Central memory CD8-positive, alpha-beta T cell (primary cell): ENCODE measurements at regions not wholly inside any gene's neighbourhood (a gene's known extent, or its start where the extent isn't known, plus 50 kb on each side); places are given as distances from the start of the nearest gene placed in this dataset.

Experiments
- ATAC-seq: fragments of 150-1000 bp; cut with Tn5 transposase; replicated peaks from 2 replicates; pipeline ENCODE4 v1.10.0; 2022; ENCODE audit warnings: mild to moderate bottlenecking, moderate FRiP score, moderate number of reproducible peaks; ENCODE audit not compliant: poor library complexity, severe bottlenecking; ENCODE audit errors: extremely low read depth
- DNase-seq, 2 donors: peaks; one replicate each; pipeline ENCODE4 v3.0.0; 2021; ENCODE audit warnings: low spot score in 2 of 2
- H3K27ac Mint-ChIP-seq: one replicate; pipeline ENCODE4 v1.8.0; 2022; ENCODE audit warnings: low read depth, mild to moderate bottlenecking, moderate library complexity, mixed read lengths
- H3K27me3 Mint-ChIP-seq: one replicate; pipeline ENCODE4 v1.8.0; 2022; ENCODE audit warnings: mixed read lengths
- H3K36me3 Mint-ChIP-seq: one replicate; pipeline ENCODE4 v1.8.0; 2022; ENCODE audit warnings: mild to moderate bottlenecking, moderate library complexity, mixed read lengths; ENCODE audit not compliant: insufficient read depth
- H3K4me1 Mint-ChIP-seq: one replicate; pipeline ENCODE4 v1.8.0; 2022; ENCODE audit warnings: mixed read lengths
- H3K4me3 Mint-ChIP-seq: one replicate; pipeline ENCODE4 v1.8.0; 2022; ENCODE audit warnings: mild to moderate bottlenecking, moderate library complexity, mixed read lengths
- H3K9me3 Mint-ChIP-seq: one replicate; pipeline ENCODE4 v1.8.0; 2022; ENCODE audit warnings: mixed read lengths

DNA sequence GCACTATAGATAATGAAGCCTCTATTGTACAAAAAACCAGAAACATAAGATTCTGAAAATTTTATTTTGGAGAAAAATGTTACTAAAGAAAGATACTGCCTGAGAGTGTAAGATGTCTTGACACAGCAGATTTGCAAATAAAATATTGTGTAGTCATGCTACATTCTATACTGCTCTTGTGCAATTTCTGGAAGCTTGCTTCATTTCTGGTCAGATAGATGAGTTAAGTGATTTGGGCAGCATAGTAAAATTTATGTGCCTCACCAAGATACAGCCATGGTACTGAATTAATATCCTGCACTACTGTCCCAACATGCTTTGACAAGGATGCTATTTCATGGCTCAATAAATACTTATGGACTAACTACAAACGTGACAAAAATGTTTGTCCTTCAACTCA lies 55.1 kb upstream of the STARD13 start:
- H3K4me3 Mint-ChIP-seq: no peak overlapping the region

DNA sequence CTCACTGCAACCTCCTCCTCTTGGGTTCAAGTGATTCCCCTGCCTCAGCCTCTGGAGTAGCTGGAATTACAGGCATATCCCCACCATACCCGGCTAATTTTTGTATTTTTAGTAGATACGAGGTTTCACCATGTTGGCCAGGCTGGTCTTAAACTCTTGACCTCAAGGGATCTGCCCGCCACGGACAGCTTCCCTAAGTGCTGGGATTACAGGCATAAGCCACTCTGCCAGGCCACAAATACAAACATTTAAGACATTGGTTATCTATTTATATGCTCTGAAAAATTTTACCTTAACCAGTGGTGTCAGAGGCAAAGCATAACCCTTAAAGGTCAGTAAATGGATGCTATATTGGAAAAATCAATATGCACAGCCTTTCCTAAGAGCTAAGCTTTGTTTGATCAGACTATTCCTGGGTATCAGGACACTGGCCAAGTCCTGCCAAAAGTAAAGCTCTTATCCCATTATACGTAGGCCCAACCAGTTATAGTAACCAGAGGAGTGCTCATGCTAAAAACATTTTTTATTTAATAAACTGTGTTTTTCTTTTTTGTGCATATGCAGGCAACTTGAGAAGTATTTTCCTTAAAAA lies 56.4 kb upstream of the STARD13 start:
- DNase-seq (no peak), ATAC-seq (no peak)
- Mint-ChIP-seq H3K9me3 (no peaks in the 10 kb centered on the region), H3K4me3 (no peak overlapping the region), H3K36me3 (peaks cover 2% of the 10 kb centered on the region), H3K27ac (no peak overlapping the region), H3K27me3 (peaks cover 9% of the 10 kb centered on the region), H3K4me1 (no peaks in the 10 kb centered on the region)

More for the DNA sequence above, 55.1 kb upstream of the STARD13 start:
- Mint-ChIP-seq H3K4me1 (no peaks in the 10 kb centered on the region), H3K27ac (no peak overlapping the region), H3K36me3 (peaks cover under 1% of the 10 kb centered on the region), H3K27me3 (peaks cover 9% of the 10 kb centered on the region), H3K9me3 (no peaks in the 10 kb centered on the region)
- ATAC-seq (no peak), DNase-seq (no peak)

DNA sequence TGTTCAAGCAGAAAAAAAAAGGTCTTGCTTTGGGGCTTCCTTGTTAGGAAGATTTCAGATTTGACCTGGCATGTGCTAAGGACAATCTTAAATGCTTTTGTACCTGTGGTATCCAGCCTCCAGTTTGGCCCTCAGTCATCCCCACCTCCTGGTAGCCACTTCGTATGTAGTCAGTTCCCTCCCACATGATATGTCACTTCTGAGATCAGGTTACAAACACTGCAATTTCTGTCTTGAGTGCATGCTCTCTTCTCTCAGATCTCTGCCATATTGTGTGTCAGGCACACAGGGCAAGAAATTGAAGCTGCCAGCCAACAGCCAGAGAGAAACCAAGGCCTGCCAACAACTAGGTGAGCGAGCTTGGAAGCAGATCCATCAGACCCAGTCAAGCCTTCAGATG lies 60.3 kb upstream of the STARD13 start:
- DNase-seq (no peak), ATAC-seq (no peak)
- Mint-ChIP-seq H3K9me3 (no peaks in the 10 kb centered on the region), H3K27me3 (peaks cover 30% of the 10 kb centered on the region), H3K4me1 (no peaks in the 10 kb centered on the region), H3K36me3 (peaks cover 2% of the 10 kb centered on the region), H3K4me3 (no peak overlapping the region), H3K27ac (no peak overlapping the region)

DNA sequence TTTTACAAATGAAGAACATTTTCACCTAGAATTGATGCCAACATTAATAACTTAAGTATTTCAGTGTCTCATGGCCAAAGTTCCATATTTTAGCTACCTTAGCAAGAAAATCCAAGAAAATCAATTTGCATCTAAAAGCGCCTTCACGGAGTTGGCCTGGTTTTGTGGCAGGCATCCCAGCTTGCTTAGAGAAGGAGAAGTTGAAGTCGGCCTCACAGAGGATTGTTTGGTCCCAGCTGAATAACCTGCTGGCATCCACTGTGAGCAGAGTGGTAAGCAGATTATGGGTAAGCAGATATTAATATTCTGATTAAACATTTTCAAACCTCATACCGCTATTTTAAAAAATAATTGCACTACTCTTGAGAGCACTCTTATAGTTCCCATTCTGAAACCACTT lies 62.3 kb upstream of the STARD13 start:
- ATAC-seq (no peak), DNase-seq (no peak)
- H3K27ac Mint-ChIP-seq: no peak overlapping the region
- H3K36me3 Mint-ChIP-seq: peaks cover 2% of the 10 kb centered on the region
- H3K27me3 Mint-ChIP-seq: peaks cover 49% of the 10 kb centered on the region
- no peak overlapping the region for H3K4me3 Mint-ChIP-seq
- no peaks in the 10 kb centered on the region for H3K4me1 Mint-ChIP-seq
- no peaks in the 10 kb centered on the region for H3K9me3 Mint-ChIP-seq

DNA sequence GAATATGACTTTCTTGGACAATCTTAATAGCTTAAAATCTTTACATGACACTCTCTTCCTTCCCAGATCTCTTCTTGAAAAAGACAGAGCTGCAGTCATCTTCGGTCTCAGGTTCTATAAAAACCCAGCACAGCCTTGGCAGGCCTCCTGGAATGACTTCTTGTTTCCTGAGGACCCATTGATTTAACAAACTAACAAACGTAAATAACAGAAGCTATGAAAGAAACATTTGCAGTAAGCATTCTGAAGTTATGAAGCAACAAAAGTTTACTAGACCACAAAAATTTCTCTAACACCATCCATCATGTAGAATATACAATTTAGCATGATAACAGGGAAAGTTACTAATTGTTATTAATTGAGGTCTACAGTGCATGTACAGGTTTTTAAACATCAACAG lies 62.8 kb upstream of the STARD13 start:
- Mint-ChIP-seq H3K27me3 (peaks cover 52% of the 10 kb centered on the region), H3K4me3 (no peak overlapping the region)

DNA sequence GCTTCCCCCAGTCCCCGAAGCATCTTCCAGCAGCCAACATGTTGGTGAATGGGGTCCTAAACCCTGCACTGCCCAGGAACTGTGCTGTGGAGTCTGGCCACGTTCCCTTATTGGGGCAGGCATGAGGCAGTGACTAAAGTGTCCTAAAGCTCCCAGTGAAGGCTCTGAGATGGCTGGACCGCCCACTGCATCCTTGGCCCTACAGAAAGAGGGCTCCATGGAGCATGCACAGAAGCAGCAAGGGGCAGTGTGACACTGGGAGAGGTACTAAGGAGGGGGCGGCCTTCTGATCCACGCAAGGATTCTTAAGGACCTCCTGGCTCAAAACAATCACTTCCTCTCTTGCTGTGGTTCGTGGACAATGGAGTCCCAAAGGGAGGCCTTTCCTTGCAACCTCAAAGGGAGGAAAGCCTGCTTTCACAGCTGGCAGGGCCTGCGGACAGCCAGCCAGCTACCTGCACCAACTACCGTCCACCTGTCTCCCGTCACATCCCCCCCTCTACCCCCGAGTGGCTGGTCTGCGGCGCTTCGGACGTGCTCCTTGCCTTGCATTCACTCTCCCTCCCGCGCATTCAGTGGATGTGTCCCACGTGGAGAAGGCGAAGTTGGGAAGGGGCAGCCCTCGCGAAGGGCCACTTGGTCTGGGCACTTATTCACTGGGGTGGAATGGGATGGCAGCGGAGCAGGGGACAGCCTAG lies 63.9 kb upstream of the STARD13 start:
- ATAC-seq (no peak), DNase-seq (no peak)
- peaks cover 2% of the 10 kb centered on the region for H3K36me3 Mint-ChIP-seq
- no peaks in the 10 kb centered on the region for H3K4me1 Mint-ChIP-seq
- H3K9me3 Mint-ChIP-seq: no peaks in the 10 kb centered on the region
- no peak overlapping the region for H3K27ac Mint-ChIP-seq
- peaks cover 56% of the 10 kb centered on the region for H3K27me3 Mint-ChIP-seq
- no peak overlapping the region for H3K4me3 Mint-ChIP-seq

More for the DNA sequence above, 62.8 kb upstream of the STARD13 start:
- Mint-ChIP-seq H3K27ac (no peak overlapping the region), H3K9me3 (no peaks in the 10 kb centered on the region), H3K4me1 (no peaks in the 10 kb centered on the region), H3K36me3 (peaks cover 2% of the 10 kb centered on the region)
- ATAC-seq (no peak), DNase-seq (no peak)

DNA sequence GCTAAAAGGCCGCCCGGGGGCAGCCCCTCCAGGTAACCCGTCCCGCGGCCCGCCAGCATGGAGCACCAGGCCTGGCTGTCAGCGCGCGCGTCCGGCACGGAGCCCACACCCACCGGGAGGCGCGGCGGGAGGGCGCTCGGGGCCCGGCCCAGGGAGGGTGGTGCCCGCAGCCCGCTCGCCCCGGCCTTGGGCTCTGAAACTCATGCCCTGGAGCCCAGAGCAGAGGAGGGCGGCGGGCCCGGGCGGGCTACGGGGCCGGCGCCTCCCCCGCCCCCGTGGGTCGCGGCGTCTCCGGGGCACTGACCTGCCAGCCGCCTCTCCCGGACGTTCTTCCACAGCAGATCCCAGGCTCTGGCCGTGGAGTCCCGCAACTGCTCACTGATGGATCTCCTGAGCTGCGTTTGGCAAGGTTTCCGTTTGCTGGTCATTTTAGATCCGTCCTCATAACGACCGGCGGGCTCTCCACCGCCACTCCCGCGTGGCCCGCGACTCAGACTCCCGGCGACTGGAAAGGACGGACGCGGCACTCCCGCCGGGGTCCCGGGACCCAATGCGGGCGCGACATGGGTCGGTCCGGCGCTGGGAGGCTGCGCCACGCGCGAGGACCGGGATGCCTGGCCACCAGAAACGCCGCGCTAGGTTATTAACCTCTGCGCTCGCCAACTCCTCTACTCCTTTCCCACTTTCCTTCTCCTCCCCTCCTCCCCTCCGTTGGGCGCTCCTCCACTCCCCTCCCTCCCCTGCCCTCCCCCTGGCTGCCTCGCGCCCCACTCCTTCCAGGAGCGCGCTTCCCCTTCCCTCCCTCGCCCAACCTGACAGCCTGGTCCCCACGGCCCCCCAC lies 64.7 kb upstream of the STARD13 start:
- no peak overlapping the region for H3K27ac Mint-ChIP-seq
- H3K36me3 Mint-ChIP-seq: peaks cover 2% of the 10 kb centered on the region
- ATAC-seq: no peak
- no peaks in the 10 kb centered on the region for H3K9me3 Mint-ChIP-seq
- no peak for DNase-seq
- peaks cover 62% of the 10 kb centered on the region for H3K27me3 Mint-ChIP-seq
- no peak overlapping the region for H3K4me3 Mint-ChIP-seq
- H3K4me1 Mint-ChIP-seq: no peaks in the 10 kb centered on the region

DNA sequence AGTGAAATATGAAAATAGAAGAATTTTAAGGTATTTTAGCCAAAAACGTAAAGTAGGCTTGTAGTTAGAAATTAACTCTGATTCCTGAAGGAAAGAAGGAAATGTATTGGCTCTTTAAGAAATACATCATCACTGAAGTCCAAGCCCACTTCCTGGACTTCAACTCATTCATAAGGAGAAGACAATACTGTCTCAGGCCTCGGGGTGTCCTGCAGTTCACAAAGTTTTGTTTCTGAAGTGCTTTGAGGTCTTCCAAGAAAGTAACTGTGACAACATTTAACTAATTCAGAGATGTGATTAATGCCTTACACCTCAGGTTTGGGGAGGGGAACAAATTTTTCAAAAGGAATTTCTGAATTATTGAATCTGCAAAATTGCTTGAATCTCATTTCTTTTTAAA lies 65.8 kb upstream of the STARD13 start:
- Mint-ChIP-seq H3K9me3 (no peaks in the 10 kb centered on the region), H3K27me3 (peaks cover 73% of the 10 kb centered on the region), H3K4me3 (no peak overlapping the region), H3K36me3 (no peaks in the 10 kb centered on the region), H3K27ac (no peak overlapping the region), H3K4me1 (no peaks in the 10 kb centered on the region)
- DNase-seq (no peak), ATAC-seq (no peak)

DNA sequence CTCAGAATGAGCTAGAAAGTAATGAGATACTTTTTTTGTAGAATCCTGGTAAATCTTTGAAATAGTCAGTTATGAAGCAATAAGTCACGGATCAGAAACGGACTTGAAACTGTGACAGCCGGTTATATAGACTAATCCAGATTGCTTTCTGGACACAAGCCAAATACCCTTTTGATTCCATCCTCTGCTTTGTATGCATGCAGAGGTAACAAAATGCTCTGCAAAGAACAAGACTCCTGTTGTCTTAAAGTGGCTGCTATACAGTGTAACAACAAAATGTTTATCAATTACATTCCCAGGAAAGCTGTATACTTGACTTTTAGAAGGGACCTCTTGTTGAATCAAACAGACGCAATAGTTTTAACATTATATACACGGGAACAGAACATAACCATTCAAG lies 66.5 kb upstream of the STARD13 start:
- no peaks in the 10 kb centered on the region for H3K36me3 Mint-ChIP-seq
- no peaks in the 10 kb centered on the region for H3K9me3 Mint-ChIP-seq
- ATAC-seq: no peak
- peaks cover 74% of the 10 kb centered on the region for H3K27me3 Mint-ChIP-seq
- H3K27ac Mint-ChIP-seq: no peak overlapping the region
- H3K4me3 Mint-ChIP-seq: no peak overlapping the region
- no peaks in the 10 kb centered on the region for H3K4me1 Mint-ChIP-seq
- no peak for DNase-seq

DNA sequence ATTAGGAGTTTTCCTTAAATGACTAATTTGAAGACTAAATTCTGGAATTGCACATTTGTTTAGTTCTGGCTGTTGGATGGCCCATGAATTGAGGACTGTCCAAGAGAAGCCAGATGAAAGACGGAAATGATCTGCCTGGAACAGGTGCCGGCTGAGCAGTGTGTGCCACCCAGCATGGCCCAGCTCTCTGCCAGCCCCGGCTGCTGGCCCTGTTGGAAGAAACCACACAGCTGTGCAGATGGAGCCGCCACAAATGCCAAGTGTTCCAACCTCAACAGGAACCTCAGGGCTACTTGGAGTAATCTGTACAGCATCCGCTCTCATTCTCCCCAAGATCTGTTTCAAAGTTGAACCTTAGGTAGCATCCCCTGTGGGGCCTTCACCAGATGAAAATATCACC lies 67.0 kb upstream of the STARD13 start:
- H3K27ac Mint-ChIP-seq: no peak overlapping the region
- no peaks in the 10 kb centered on the region for H3K9me3 Mint-ChIP-seq
- no peaks in the 10 kb centered on the region for H3K36me3 Mint-ChIP-seq
- no peak overlapping the region for H3K4me3 Mint-ChIP-seq
- peaks cover 74% of the 10 kb centered on the region for H3K27me3 Mint-ChIP-seq
- no peaks in the 10 kb centered on the region for H3K4me1 Mint-ChIP-seq
- DNase-seq (no peak), ATAC-seq (no peak)

DNA sequence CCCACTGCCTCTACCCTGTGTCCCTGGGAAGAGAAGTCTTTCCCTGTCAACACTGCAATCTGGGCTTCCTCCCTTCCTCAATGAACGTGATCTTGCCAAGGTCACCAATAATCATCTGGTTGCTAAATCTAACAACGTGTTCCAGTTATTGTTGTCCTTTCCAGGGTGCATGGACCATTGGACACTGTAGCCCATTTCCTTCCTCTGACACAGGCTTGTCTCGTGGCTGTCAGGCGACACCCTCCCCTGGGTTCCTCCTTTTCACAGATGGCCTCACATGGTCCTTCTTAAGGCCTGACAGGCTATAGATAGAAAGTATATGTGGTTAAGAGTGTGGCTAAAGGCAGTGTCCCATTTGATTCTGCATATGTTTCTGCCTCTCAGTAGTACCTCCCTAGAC lies 67.7 kb upstream of the STARD13 start:
- Mint-ChIP-seq H3K36me3 (no peaks in the 10 kb centered on the region), H3K27ac (no peak overlapping the region), H3K27me3 (peaks cover 72% of the 10 kb centered on the region), H3K4me1 (no peaks in the 10 kb centered on the region), H3K4me3 (no peak overlapping the region), H3K9me3 (no peaks in the 10 kb centered on the region)
- no peak for ATAC-seq
- DNase-seq: no peak

DNA sequence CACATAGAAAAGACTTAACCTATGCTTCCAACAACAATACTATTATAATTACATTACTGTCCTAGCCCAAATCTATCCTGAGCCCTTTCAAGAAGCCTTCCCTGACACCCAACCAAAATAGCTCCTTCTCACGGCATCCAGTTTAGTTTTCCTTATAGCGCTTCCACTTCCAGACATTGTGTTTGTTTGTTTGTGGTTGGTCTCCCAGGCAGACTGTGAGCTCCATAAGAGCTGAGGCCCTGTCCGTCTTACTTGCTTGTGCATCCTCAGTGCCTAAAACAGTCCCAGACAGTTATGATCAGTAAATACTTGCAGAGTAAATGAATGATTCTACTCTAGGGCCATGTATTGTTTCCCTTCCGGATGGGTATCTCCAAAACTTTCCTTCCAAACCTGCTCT lies 68.1 kb upstream of the STARD13 start:
- ATAC-seq: no peak
- Mint-ChIP-seq H3K4me3 (no peak overlapping the region), H3K27me3 (peaks cover 67% of the 10 kb centered on the region), H3K36me3 (no peaks in the 10 kb centered on the region), H3K9me3 (no peaks in the 10 kb centered on the region), H3K4me1 (no peaks in the 10 kb centered on the region), H3K27ac (no peak overlapping the region)
- DNase-seq: no peak
